Midbrain (tissue), 1 donor: ENCODE measurements at regions not wholly inside any gene's neighbourhood (a gene's known extent, or its start where the extent isn't known, plus 50 kb on each side); places are given as distances from the start of the nearest gene placed in this dataset.
A peak's percentile ranks its signal among the peaks of the same experiment; 100 is the strongest.

Experiments used
- DNase-seq: peaks from one replicate; lab custom pipeline; 2025; lab: John Stamatoyannopoulos, UW

DNA sequence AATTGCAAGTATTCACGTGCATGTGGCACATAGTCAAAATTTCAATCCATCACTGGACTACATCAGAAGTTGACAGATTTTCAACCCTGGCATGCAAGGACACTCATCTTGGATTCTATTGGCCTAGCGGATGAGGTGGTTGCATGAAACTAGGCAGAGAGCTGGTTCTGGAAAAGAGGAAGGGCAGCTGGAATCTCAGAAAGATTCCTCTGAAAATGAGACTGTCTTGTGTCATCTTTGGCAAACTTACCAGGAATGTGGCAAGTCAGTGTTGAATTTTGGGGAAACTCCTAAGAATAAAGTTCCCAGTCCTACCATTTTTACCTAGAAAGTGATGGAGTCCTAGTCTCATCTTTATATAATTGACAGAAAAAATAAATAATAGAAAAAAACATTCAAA is 384.3 kb upstream of the NR2F2 start:
- DNase-seq: no peak

- no peak for DNase-seq
Measured at GRCh38 chr15:95946926-95947325, 383.6 kb upstream of the NR2F2 start.

- no peak for DNase-seq
Measured at GRCh38 chr15:95948411-95948810, 382.1 kb upstream of the NR2F2 start.

DNA sequence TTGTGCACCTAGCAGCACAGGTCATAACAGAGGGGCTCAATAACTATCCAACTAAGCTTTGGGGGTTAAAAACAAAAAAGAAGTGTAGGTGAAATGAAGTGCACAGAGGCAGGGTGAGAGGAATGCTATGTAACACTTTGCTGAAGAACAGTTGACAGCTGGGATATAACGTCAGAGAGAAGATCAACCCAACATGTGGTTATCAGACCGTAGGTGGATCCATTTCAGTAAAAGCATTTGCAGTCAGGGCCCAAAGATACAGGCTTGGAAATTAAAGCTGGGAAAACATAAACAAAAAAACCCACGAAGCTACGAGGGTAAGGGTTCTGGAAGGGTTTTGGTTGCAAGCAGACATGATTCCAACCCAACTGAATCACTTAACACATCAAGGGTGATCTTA is 377.5 kb upstream of the NR2F2 start:
- DNase-seq: no peak

DNA sequence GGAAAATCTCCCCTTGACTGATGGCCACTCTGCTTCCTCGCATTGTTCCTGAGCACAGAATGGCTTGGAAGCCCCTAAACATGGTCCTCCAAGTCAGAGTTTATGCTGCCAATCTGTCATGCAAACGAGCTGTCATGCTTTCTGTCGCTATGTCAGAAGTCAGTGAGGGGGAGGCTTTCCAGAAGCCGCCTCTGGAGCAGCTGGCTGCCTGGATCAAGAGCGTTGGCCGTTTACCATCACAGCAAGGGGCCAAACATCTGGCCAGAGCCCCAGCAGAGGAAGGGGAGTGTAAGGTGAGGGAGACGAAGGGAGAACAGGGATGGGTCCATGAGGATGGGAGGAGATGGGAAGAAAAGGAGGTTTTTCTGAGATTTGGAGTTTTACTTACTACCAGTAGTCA is 372.6 kb upstream of the NR2F2 start:
- no peak for DNase-seq

GRCh38 chr15:95958382-95958781 is 372.1 kb upstream of the NR2F2 start:
- DNase-seq: no peak

DNA sequence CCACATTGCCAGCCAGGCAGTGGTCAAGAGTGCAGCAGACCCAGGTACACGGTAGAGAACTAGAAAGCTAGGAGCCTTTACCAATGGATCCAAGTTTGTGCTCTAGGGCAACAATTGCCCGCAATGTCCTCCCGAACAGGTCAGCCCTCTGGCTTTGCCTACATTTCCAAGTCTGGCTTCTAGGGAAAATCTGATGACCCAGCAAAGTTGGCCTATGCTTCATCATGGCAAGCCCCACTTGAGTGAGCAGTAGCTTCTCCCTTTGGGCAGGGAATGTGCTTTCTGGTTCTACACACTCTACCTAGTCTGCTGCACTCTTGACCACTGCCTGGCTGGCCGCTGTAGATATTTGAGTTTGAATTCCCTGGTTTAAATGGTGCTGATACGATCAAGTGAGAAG is 361.6 kb upstream of the NR2F2 start:
- no peak for DNase-seq

DNA sequence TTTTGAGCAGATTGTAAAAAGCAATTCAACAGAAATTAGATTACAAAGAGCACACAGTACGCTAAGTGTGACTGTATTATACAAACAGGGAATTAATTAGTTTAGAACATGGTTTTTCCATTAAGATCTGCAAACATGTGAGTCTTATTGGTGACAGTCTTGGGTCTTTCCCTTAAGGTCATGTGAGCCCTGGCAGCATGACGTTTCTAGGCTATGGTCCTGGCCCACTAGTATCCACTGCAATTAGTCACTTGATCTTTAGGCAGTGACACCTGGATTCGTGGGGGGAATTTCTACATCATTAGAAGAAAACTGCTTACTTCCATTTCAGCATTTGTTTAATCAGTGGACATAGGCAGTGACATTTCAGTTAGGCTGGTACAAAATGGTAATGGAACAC is 360.2 kb upstream of the NR2F2 start:
- DNase-seq: no peak

DNA sequence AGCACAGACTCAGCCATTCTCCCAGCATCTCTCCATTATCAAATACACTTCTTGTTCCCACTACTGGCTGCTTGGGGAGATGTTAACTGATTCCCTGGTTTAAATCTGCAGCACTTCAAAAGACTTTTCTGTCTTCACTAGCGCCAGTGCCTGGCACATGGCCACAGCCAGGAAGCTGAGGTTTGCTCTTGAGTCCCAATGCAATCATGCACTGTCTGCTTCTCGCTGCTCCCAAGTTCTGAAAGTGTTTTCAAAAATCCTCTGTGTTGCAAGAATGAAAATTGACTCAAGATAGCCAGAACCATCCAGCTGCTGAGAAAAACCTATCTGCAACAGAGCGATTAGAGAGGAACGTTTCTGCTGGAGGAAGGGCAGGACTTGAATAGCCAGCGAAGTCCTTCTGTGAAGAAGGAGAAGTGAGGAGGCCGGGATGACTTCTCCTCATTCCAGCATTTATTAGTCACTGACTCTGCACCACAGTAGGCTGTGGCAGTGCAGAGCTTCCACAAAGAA is 358.4 kb upstream of the NR2F2 start:
- peak; percentile 2 for DNase-seq

DNA sequence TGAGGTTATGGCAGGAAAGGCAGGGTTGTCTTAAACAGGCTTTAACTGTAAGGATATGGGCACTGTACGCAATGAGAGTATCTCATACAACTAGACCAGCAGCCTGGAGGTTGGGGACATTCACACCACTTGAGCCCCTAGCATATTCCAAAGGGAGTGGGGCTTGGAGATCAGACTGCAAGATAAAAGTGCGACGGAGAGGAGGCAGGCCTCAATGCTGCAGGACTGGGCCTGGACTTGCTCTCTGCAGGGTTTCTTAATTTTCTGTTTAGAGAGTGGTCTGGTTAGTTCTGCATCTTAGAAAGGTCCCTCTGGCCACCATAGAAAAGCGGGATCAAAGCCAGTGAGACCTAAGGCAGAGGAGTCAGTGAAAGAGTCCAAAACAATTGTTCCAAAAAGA is 357.7 kb upstream of the NR2F2 start:
- DNase-seq: no peak

DNA sequence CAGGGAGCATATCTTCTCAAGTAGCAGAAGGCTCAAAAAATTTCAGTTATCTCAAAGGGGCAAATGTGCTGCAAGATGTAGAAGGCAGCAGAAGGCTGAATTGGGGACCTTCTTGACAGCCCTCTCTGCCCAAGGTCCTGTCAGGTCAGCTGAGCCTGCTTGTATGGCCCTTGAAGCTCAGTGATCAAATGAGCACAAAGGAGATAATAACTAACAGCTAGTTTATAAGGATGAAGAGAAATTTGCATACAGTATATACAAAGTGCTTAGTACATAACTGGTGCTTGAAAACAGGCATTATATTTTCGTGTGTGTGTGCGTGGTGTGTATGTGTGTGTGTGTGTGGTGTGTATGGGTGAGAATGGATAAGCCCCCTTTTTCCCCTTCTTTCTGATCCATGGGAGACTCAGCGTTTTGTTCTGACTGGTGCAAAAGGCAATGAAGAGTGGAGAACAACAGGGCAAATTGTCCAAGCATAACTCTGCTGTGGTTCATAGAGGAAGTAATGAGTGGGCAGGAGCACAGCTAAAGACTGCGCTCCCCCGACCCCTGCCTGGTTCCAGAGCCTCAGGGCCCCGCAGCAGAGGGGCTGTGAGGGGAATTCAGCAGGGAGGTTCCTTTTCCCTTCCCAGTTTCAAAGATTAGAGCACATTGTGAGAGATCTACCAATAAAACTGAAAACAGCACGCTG is 356.8 kb upstream of the NR2F2 start:
- no peak for DNase-seq

GRCh38 chr15:95975212-95975611 is 355.3 kb upstream of the NR2F2 start:
- no peak for DNase-seq

GRCh38 chr15:95979286-95979685 is 351.2 kb upstream of the NR2F2 start:
- no peak for DNase-seq

GRCh38 chr15:95981209-95981608 is 349.3 kb upstream of the NR2F2 start:
- DNase-seq: no peak

DNA sequence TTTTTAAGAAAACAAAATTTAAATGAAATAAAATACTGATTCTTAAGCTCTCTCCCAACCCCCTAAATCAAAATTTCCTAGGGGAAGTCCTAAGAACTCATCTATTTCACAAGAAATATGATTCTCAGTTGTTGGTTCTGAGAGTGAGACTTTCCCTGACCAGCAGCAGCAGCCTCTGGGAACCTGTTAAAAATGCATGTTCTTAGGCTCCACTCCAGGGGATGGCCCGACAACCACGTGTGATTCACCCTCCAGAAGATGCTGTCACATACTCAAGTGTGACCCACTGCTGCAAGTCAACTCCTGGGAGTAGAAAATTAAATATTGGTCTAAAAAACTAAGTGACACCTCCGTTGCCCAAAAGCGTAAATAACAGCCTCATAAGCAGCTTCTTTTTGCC is 343.2 kb upstream of the NR2F2 start:
- no peak for DNase-seq

GRCh38 chr15:95987886-95988573 is 342.5 kb upstream of the NR2F2 start:
- no peak for DNase-seq

GRCh38 chr15:95988574-95988887 is 342.0 kb upstream of the NR2F2 start:
- DNase-seq: no peak

DNA sequence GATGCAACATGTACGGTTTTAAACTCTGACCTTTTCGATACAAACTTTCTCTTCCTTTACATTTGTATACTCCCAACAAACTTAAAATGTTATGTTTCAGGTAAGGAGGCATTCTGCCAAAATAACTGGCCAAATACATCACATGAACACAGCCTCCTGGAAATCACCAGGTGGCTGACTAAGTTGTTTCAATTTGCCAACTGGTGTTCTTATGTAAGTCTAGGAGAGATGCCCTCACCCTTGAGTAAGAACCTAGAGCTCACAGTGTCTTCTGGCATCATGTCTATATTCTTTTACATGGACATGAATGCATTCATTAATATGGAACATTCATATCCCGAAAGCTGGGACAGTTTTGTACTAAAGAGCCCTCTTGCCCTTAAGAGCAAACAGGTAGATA is 341.1 kb upstream of the NR2F2 start:
- no peak for DNase-seq

DNA sequence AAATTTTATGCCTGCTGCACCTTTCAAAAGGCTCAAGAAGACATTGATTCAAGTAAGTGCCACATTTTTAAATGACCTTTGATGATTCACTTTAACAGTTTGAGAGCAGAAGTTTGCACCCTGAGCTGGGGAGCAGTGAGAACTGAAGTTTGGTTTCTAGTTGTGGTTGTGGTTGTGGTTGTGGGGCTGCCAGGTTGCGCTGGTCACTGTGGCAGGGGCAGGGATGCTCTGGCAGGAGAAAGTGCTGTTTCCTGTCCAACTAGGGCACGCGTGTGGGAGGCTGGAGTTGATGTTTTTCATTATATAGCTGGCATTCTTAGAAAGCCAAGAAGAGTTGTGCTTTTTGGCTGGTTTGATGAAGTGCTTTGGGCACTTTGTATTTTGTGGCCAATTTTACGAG is 339.7 kb upstream of the NR2F2 start:
- DNase-seq: no peak

DNA sequence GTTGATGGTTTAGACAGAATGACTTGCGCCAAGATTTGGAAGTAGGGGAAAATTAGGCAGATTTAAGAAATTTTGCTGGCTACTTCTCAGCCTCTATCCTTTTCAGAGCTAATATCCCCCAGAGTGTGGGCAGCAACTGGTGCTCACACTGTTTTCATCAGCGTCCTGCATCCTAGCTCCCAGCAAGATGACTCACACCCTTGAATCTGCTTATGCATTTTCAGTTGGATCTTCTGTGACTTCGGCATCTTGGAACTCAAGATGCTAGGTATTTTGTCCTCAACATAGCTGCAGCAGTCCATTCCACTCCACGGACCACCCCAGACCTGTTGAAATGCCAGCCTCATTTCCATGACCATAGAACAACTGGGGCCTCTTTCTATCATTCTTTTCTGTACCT is 336.1 kb upstream of the NR2F2 start:
- no peak for DNase-seq

DNA sequence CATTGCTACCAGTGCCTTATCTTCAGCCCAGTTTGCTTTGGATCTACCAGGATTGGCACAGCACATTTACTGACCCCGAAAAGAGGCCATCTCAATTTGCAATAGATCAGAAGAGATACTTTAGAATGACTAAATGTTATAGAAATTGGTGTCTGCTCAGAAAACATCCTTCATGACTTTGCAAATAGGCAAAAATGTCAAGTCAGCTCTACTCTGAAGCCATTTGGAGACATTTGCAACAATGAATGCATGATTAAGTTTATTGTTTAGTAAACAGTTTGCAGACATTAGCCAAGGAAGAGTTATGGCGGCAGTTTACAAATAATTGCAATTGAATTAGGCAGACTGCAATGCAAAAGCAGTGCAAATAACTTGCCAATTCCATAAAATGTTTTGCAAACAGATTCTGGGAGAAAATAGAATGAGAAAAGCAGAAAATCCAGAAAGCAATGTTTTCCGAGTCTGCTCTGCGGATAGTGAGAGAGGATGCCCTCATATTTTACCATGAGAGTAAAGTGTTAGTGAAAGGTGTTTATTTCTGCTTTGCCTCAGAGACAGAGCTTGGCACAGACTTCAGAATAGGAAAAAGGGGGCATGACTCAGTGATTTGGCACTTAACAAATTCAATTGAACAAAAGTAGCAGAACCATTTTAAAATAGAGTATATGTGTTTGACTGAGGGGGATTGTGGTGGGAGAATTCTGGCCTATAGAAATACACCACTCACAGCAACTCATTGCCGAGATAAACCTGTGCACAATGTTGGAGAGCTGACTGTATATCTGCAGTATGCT is 334.9 kb upstream of the NR2F2 start:
- no peak for DNase-seq

- DNase-seq: no peak
Measured at GRCh38 chr15:95996494-95996893, 334.0 kb upstream of the NR2F2 start.

DNA sequence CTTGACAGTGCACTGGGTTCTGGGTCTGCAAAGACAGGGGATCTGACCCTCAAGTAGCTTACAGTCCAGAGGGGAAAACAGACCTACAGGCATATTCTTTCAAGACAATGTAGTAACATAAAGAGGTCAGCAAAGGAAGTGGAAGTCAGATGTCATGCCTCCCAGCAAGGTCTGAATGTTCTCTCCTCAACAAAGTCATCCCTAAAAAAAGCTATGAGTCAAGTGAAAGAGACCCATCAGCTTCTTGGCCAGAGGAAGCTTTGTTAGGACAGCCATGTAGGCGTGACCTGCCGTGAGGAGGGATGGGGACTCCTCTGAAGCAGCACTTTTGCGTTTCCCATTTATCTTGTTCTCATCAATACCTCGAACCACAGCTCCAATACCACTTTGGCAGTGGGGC is 331.6 kb upstream of the NR2F2 start:
- DNase-seq: no peak
